Astrocyte (in vitro differentiated cells and primary cell): ENCODE measurements at regions not wholly inside any gene's neighbourhood (a gene's known extent, or its start where the extent isn't known, plus 50 kb on each side); places are given as distances from the start of the nearest gene placed in this dataset.
"Not testable (repeated sequence)": the region's sequence is repeated elsewhere in the genome, so short reads cannot be mapped to it uniquely, and the experiment has no call there.

Experiments
- DNase-seq: peaks from one replicate; pipeline ENCODE4 v3.0.0-alpha.2; 2010; ENCODE audit warnings: low read depth
- FAIRE-seq: peaks from 2 replicates; lab custom pipeline; 2011; peaks lifted over from hg19 to GRCh38; lab: Jason Lieb, UNC
- H2AFZ ChIP-seq: 2 replicates; pipeline ENCODE4 v1.6.0; 2012; ENCODE audit warnings: low read depth, low read length, inconsistent platforms
- H3K27ac ChIP-seq: 2 replicates; pipeline ENCODE4 v1.5.1; 2011; ENCODE audit warnings: low read depth, low read length, inconsistent platforms
- H3K27me3 ChIP-seq: 2 replicates; pipeline ENCODE4 v1.6.0; 2011; ENCODE audit warnings: low read length, inconsistent platforms; ENCODE audit not compliant: insufficient read depth
- H3K36me3 ChIP-seq: 2 replicates; pipeline ENCODE4 v1.5.1; 2011; ENCODE audit warnings: low read length, inconsistent platforms; ENCODE audit not compliant: insufficient read depth
- H3K4me1 ChIP-seq: 2 replicates; pipeline ENCODE4 v1.5.1; 2011; ENCODE audit warnings: low read length, inconsistent platforms; ENCODE audit not compliant: insufficient read depth
- H3K4me2 ChIP-seq: 2 replicates; pipeline ENCODE4 v1.6.0; 2012; ENCODE audit warnings: low read length, inconsistent platforms
- H3K4me3 ChIP-seq: 2 replicates; pipeline ENCODE4 v1.5.1; 2011; ENCODE audit warnings: low read depth, mild to moderate bottlenecking, low read length, inconsistent platforms; ENCODE audit not compliant: insufficient read depth
- H3K79me2 ChIP-seq: 2 replicates; pipeline ENCODE4 v1.6.0; 2012; ENCODE audit warnings: mild to moderate bottlenecking, low read length, inconsistent platforms; ENCODE audit not compliant: insufficient read depth
- H3K9ac ChIP-seq: 2 replicates; pipeline ENCODE4 v1.6.0; 2012; ENCODE audit warnings: mild to moderate bottlenecking, low read length, inconsistent platforms
- H3K9me3 ChIP-seq: 2 replicates; pipeline ENCODE4 v1.5.1; 2012; ENCODE audit warnings: low read depth, mild to moderate bottlenecking, low read length, inconsistent platforms; ENCODE audit not compliant: insufficient read depth
- H4K20me1 ChIP-seq: 2 replicates; pipeline ENCODE4 v1.6.0; 2012; ENCODE audit warnings: low read length, inconsistent platforms; ENCODE audit not compliant: insufficient read depth
- H3K27ac Mint-ChIP-seq: one replicate; pipeline ENCODE4 v1.8.0; 2021; ENCODE audit warnings: mild to moderate bottlenecking, mixed read lengths; ENCODE audit not compliant: unreplicated experiment
- H3K27me3 Mint-ChIP-seq: one replicate; pipeline ENCODE4 v1.8.0; 2021; ENCODE audit warnings: low read depth, mixed read lengths; ENCODE audit not compliant: unreplicated experiment
- H3K36me3 Mint-ChIP-seq: one replicate; pipeline ENCODE4 v1.8.0; 2021; ENCODE audit warnings: low read depth, mixed read lengths; ENCODE audit not compliant: unreplicated experiment
- H3K4me1 Mint-ChIP-seq: one replicate; pipeline ENCODE4 v1.8.0; 2021; ENCODE audit warnings: low read depth, mixed read lengths; ENCODE audit not compliant: unreplicated experiment
- H3K4me3 Mint-ChIP-seq: one replicate; pipeline ENCODE4 v1.8.0; 2021; ENCODE audit warnings: mild to moderate bottlenecking, moderate library complexity, mixed read lengths; ENCODE audit not compliant: unreplicated experiment
- H3K9me3 Mint-ChIP-seq: one replicate; pipeline ENCODE4 v1.8.0; 2021; ENCODE audit warnings: mild to moderate bottlenecking, mixed read lengths; ENCODE audit not compliant: unreplicated experiment
- CTCF ChIP-seq: IDR thresholded peaks from 2 replicates; pipeline ENCODE4 v1.5.1; 2011; ENCODE audit warnings: low read depth, mild to moderate bottlenecking, inconsistent platforms, low read length, moderate library complexity; ENCODE audit not compliant: insufficient read depth
- EZH2 ChIP-seq: IDR thresholded peaks from 2 replicates; pipeline ENCODE4 v1.6.1; 2012; ENCODE audit warnings: mild to moderate bottlenecking, low read length, inconsistent platforms; ENCODE audit not compliant: insufficient read depth

- peaks cover 55% of the 10 kb centered on the region for H4K20me1 ChIP-seq
- H3K27me3 ChIP-seq, result no peaks in the 10 kb centered on the region
- no peaks in the 10 kb centered on the region for H3K27me3 Mint-ChIP-seq
- TF ChIP-seq EZH2 (no peak), CTCF (no peak)
- no peak overlapping the region for H3K4me2 ChIP-seq
- H3K4me1 ChIP-seq, result no peaks in the 10 kb centered on the region
- H3K27ac ChIP-seq, result no peak overlapping the region
- FAIRE-seq, result no peak
- no peaks in the 10 kb centered on the region for H3K9me3 Mint-ChIP-seq
- no peaks in the 10 kb centered on the region for H3K36me3 ChIP-seq
- no peak overlapping the region for H3K27ac Mint-ChIP-seq
- no peaks in the 10 kb centered on the region for H3K9me3 ChIP-seq
- H3K36me3 Mint-ChIP-seq, result no peaks in the 10 kb centered on the region
- no peak overlapping the region for H3K4me3 ChIP-seq
- no peak for DNase-seq
- H2AFZ ChIP-seq, result no peak overlapping the region
- H3K79me2 ChIP-seq, result peaks cover 10% of the 10 kb centered on the region
- H3K4me3 Mint-ChIP-seq, result no peak overlapping the region
- H3K4me1 Mint-ChIP-seq, result peaks cover 24% of the 10 kb centered on the region
- H3K9ac ChIP-seq, result no peak overlapping the region
These were observed 72.1 kb upstream of the ROPN1 start for GRCh38 chr3:124064050-124064449.

GRCh38 chr3:124066543-124066942 is 74.6 kb upstream of the ROPN1 start:
- peaks cover 28% of the 10 kb centered on the region for H3K4me1 Mint-ChIP-seq
- H3K4me1 ChIP-seq, H3K36me3 Mint-ChIP-seq, H3K36me3 ChIP-seq, H3K27me3 ChIP-seq, H3K27me3 Mint-ChIP-seq, H3K27ac ChIP-seq, H3K9me3 Mint-ChIP-seq, H2AFZ ChIP-seq, H3K9me3 ChIP-seq, H3K9ac ChIP-seq, H3K4me3 ChIP-seq, FAIRE-seq, DNase-seq, H3K4me3 Mint-ChIP-seq, H3K4me2 ChIP-seq, H3K27ac Mint-ChIP-seq: not testable (repeated sequence)
- Histone ChIP-seq H3K79me2 (peaks cover 13% of the 10 kb centered on the region), H4K20me1 (peaks cover 55% of the 10 kb centered on the region)

- not testable (repeated sequence) for H3K9me3 ChIP-seq, H3K4me1 ChIP-seq, H2AFZ ChIP-seq, H3K36me3 Mint-ChIP-seq, FAIRE-seq, H3K79me2 ChIP-seq, H3K4me2 ChIP-seq, H3K9me3 Mint-ChIP-seq, H3K36me3 ChIP-seq, H3K4me3 ChIP-seq, H3K27me3 Mint-ChIP-seq, H3K9ac ChIP-seq, H3K27ac ChIP-seq, H3K27me3 ChIP-seq
- peak; percentile 75 for DNase-seq
- H3K4me1 Mint-ChIP-seq, result peaks cover 28% of the 10 kb centered on the region
- peak overlapping the region; percentile 7 for H3K4me3 Mint-ChIP-seq
- H4K20me1 ChIP-seq, result peaks cover 33% of the 10 kb centered on the region
- H3K27ac Mint-ChIP-seq, result peak overlapping the region; percentile 36
These were observed 77.8 kb upstream of the ROPN1 start for GRCh38 chr3:124069706-124070105.

- not testable (repeated sequence) for H3K27me3 ChIP-seq, H3K36me3 Mint-ChIP-seq, FAIRE-seq, DNase-seq, H3K27me3 Mint-ChIP-seq, H3K9ac ChIP-seq, H3K9me3 Mint-ChIP-seq, H3K4me2 ChIP-seq, H3K36me3 ChIP-seq, H2AFZ ChIP-seq, H3K4me1 ChIP-seq, H3K9me3 ChIP-seq, H3K4me3 Mint-ChIP-seq, H3K27ac ChIP-seq, H3K4me3 ChIP-seq
- H3K27ac Mint-ChIP-seq, result peak overlapping the region; percentile 23
- Histone ChIP-seq H4K20me1 (peaks cover 49% of the 10 kb centered on the region), H3K79me2 (peaks cover 17% of the 10 kb centered on the region)
- H3K4me1 Mint-ChIP-seq, result peaks cover 26% of the 10 kb centered on the region
These were observed 83.2 kb upstream of the ROPN1 start for GRCh38 chr3:124075090-124075489.
